Lower leg skin (tissue), 3 donors: ENCODE measurements at regions not wholly inside any gene's neighbourhood (a gene's known extent, or its start where the extent isn't known, plus 50 kb on each side); places are given as distances from the start of the nearest gene placed in this dataset.
"Not testable (repeated sequence)": the region's sequence is repeated elsewhere in the genome, so short reads cannot be mapped to it uniquely, and the experiment has no call there.

ENCODE experiments used
- POLR2A ChIP-seq, 2 donors: fragments of 450-650 bp; IDR thresholded peaks; one replicate each; pipeline ENCODE4 v1.6.1; 2016 to 2017; ENCODE audit warnings: antibody characterized with exemption in 2 of 2, mild to moderate bottlenecking in 1 of 2, moderate library complexity in 1 of 2
- TF ChIP-seq, protein P1 (sequence below), 3 donors: fragments of 450-650 bp; IDR thresholded peaks; one replicate each; pipeline ENCODE4 v1.5.1; 2016; ENCODE audit warnings: antibody characterized with exemption in 3 of 3, mild to moderate bottlenecking in 3 of 3, moderate library complexity in 2 of 3

DNA sequence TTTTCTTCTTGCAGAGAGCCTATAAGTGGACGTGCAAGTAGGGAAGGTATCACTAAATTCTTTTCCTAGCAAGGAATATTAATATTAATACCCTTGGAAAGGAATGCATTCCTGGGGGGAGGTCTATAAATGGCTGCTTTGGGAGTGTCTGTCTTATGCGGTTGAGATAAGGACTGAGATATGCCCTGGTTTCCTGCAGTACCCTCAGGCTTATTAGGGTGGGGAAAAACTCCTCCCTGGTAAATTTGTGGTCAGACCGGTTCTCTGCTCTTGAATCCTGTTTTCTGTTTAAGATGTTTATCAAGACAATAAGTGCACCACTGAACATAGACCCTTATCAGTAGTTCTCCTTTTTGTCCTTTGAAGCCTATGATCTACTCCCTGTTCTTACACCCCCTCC lies 155.2 kb downstream of the COPS8 start:
- TF ChIP-seq, protein P1, sequence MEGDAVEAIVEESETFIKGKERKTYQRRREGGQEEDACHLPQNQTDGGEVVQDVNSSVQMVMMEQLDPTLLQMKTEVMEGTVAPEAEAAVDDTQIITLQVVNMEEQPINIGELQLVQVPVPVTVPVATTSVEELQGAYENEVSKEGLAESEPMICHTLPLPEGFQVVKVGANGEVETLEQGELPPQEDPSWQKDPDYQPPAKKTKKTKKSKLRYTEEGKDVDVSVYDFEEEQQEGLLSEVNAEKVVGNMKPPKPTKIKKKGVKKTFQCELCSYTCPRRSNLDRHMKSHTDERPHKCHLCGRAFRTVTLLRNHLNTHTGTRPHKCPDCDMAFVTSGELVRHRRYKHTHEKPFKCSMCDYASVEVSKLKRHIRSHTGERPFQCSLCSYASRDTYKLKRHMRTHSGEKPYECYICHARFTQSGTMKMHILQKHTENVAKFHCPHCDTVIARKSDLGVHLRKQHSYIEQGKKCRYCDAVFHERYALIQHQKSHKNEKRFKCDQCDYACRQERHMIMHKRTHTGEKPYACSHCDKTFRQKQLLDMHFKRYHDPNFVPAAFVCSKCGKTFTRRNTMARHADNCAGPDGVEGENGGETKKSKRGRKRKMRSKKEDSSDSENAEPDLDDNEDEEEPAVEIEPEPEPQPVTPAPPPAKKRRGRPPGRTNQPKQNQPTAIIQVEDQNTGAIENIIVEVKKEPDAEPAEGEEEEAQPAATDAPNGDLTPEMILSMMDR (IDR thresholded peaks at IDR 0.05) = not testable (repeated sequence)
- not testable (repeated sequence) for TF ChIP-seq POLR2A (IDR thresholded peaks at IDR 0.05)
